HL-60 (cell line): ENCODE measurements at regions not wholly inside any gene's neighbourhood (a gene's known extent, or its start where the extent isn't known, plus 50 kb on each side); places are given as distances from the start of the nearest gene placed in this dataset.

Experiments used
- DNase-seq, 2 experiments: peaks; one replicate each; pipeline ENCODE4 v3.0.0-alpha.2; 2010 to 2020; ENCODE audit warnings: low read depth in 1 of 2, low spot score in 1 of 2
- H3K27ac ChIP-seq: fragments of 250-450 bp; sonication (Bioruptor Pico); replicated peaks from 2 replicates; pipeline ENCODE4 v1.5.1; 2020; ENCODE audit warnings: mild to moderate bottlenecking, moderate library complexity
- H3K27me3 ChIP-seq: fragments of 250-450 bp; sonication (Bioruptor Pico); 2 replicates; pipeline ENCODE4 v1.5.1; 2021; ENCODE audit warnings: mild to moderate bottlenecking, moderate library complexity; ENCODE audit not compliant: insufficient read depth, poor library complexity, severe bottlenecking
- H3K4me3 ChIP-seq: replicated peaks from 2 replicates; pipeline ENCODE4 v1.5.1; 2011; ENCODE audit warnings: mild to moderate bottlenecking, control low read depth, low read length; ENCODE audit not compliant: insufficient read depth
- CTCF ChIP-seq: IDR thresholded peaks from one replicate; pipeline ENCODE4 v1.5.1; 2011; ENCODE audit warnings: low read length, control low read depth, inconsistent platforms; ENCODE audit not compliant: insufficient read depth
- GABPA ChIP-seq: IDR thresholded peaks from 2 replicates; pipeline ENCODE4 v1.6.1; 2012; ENCODE audit warnings: low read depth
- POLR2AphosphoS5 ChIP-seq: IDR thresholded peaks from 2 replicates; pipeline ENCODE4 v1.6.1; 2012; ENCODE audit warnings: low read depth
- REST ChIP-seq: IDR thresholded peaks from 2 replicates; pipeline ENCODE4 v1.6.1; 2012; ENCODE audit warnings: low read depth; ENCODE audit not compliant: insufficient replicate concordance
- SPI1 ChIP-seq: IDR thresholded peaks from 2 replicates; pipeline ENCODE4 v1.6.1; 2012; ENCODE audit warnings: low read depth, mild to moderate bottlenecking, borderline replicate concordance

- Histone ChIP-seq H3K4me3 (no peak overlapping the region), H3K27ac (no peak overlapping the region), H3K27me3 (no peaks in the 10 kb centered on the region)
- TF ChIP-seq REST (no peak), SPI1 (no peak), GABPA (no peak), POLR2AphosphoS5 (no peak), CTCF (no peak)
- DNase-seq: no peak
These were observed 175.3 kb upstream of the KLF14 start for GRCh38 chr7:130909161-130909836.

GRCh38 chr7:130909881-130910672 is 176.1 kb upstream of the KLF14 start:
- Histone ChIP-seq H3K27ac (no peak overlapping the region), H3K4me3 (no peak overlapping the region)
- no peak for DNase-seq

GRCh38 chr7:130910949-130911944 is 177.2 kb upstream of the KLF14 start:
- Histone ChIP-seq H3K27me3 (no peaks in the 10 kb centered on the region), H3K4me3 (peak overlapping the region; percentile 52), H3K27ac (no peak overlapping the region)
- TF ChIP-seq SPI1: no peak
- no peak for DNase-seq

More at GRCh38 chr7:130909881-130910672, 176.1 kb upstream of the KLF14 start:
- H3K27me3 ChIP-seq: no peaks in the 10 kb centered on the region
- TF ChIP-seq SPI1 (no peak), REST (no peak), GABPA (no peak), POLR2AphosphoS5 (no peak)

- no peaks in the 10 kb centered on the region for H3K27me3 ChIP-seq
- peak overlapping the region; percentile 91 for H3K27ac ChIP-seq
- no peak for DNase-seq
- TF ChIP-seq GABPA (no peak), SPI1 (no peak), POLR2AphosphoS5 (no peak), CTCF (no peak), REST (no peak)
- H3K4me3 ChIP-seq: peak overlapping the region; percentile 52
These were observed 178.3 kb upstream of the KLF14 start for GRCh38 chr7:130912082-130912861.
